HuH-7.5 (cell line): ENCODE measurements at regions not wholly inside any gene's neighbourhood (a gene's known extent, or its start where the extent isn't known, plus 50 kb on each side); places are given as distances from the start of the nearest gene placed in this dataset.
"Not testable (repeated sequence)": the region's sequence is repeated elsewhere in the genome, so short reads cannot be mapped to it uniquely, and the experiment has no call there.

Source experiments
- DNase-seq: peaks from one replicate; pipeline ENCODE4 v3.0.0; 2011; ENCODE audit warnings: low spot score

DNA sequence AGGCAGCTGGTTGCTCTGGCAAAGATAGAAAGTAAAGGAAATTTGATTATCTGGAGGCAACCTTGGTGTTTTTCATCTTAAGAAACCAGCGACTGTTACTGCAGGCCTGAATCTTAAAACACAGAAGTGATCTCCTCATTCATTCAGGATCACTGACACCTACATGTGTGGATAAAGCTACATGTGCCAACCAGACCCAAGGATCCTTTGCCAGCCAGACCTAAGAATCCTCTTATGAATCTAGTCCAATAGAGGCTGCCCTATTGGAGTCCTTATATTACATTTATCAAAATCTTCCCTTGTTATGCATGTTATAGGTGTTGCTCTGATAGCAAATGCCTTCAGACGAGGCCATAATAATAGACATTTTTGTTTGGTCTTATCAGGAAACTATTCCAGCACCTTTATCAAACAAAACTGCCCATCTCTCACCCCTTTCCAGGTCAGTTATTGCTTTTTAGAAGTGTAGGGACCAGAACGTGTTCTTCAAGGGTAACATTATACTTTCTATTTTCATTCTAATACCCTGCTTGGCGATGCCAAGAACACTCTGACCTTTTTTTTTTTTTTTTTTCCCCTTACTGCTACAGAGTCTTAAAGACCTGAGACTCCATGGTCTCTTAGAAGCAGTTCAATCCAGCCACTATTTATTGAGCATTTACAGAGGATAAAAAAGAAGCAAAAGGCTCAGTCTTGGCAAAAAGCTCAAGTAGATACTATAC, 175.5 kb upstream of the PTBP2 start:
- no peak for DNase-seq

DNA sequence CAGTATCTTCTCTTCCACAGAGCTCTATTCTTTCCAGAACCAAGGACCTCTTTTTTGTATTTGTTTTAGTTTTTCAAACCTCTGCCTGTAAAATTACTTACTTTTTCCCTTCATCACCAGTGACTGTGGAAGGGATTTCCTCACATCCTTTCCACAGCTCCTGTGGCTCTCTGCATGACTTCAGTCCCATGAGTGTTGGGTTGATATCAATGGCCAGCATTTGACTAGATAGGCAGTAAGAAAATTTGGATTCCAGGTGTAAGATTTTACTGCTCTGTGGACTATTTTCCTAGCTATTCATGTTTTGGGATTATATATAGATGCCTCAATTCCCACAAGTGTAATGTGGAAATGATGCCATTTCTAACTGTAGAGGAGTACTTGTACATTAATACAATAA, 171.5 kb upstream of the PTBP2 start:
- DNase-seq = no peak

DNA sequence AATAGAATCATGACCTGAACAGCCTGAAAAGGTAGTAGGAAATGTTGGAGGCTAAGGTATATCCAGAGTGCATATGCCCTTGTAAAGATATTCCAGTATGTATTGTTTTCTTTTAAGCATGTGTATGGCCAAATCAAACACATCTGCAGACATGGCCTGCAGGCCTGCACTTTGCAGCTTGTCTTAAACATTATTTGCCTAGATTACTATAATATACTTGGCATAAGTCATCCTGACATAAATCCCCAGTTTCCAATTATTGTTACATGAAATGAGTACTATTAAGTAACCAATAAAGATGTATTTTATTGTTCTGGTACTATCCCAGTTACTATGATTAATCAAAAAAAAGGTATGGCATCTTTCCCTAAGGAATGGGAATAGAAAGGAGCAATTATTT, 169.1 kb upstream of the PTBP2 start:
- DNase-seq = no peak

DNA sequence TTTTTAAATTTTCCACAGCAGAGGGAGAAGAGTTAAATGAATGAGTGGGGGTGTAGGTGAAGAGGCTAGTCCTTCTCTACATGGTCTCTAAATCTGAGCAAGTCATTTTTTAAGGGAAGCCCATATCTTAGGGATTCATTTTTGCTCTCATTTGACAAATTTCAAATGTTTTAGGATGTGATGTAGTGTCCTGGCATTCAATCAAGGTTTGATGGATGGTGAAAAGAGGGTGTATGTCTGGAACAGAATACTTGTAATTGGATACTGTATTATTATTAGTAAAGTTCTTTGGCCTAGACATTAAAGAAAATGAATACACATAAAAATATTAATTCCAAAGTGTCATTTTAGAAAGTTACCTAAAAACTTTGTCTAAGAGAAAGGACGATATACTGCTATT, 167.8 kb upstream of the PTBP2 start:
- DNase-seq = no peak

DNA sequence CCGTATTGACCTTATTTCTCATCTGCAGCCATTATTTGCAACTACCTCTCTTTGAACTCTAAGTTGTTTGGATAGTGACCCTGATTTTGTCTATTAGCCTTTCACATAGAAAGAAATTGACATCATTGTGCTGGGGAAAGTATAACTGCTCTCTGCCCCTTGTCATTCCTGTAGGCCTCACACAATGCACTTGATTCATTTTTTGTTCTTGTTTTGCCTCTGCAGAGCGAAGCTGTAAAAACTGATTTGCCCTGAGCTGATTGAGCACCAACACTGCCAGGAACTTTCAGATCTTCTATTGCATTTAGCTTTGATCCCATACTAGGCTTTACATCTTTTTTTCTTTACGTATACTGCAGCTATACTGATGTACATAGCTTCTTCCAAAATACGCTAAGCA, 167.2 kb upstream of the PTBP2 start:
- no peak for DNase-seq

DNA sequence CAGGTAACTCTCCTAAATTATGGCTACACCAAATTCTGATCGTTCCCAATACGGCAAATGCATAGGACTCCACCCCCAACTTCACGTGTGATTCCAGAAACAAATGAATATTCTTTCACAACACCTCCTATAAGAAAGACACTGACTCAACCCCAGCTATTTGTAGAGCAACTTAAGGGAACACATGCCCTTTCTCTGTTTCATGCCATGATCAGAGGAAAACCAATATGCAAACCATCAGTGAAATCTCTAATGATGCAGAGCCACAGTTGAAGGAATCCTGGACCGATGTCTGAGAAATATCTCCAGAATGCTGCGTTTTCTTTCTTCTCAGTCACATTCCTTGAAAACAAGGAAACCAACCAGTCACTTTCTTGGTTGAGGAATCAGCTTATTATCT, 164.2 kb upstream of the PTBP2 start:
- no peak for DNase-seq

DNA sequence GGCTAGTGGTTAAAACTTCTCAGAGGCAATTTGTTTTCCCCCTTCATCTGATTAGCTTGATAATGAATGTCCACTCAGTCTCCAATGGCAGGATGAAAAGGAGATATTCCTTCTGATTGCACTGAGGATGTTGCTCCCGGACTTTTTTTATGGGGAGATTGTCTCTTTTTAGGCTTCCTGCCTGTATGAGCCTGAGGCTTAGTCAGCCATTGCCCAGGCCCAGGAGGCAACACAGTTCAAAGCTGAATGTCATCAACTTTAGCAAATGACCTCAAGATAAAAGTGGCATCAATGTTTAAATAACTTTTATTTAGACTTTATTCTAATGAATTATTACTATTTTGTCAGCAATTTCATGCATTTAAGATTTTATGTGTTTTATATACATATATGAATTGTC, 162.9 kb upstream of the PTBP2 start:
- DNase-seq = no peak

DNA sequence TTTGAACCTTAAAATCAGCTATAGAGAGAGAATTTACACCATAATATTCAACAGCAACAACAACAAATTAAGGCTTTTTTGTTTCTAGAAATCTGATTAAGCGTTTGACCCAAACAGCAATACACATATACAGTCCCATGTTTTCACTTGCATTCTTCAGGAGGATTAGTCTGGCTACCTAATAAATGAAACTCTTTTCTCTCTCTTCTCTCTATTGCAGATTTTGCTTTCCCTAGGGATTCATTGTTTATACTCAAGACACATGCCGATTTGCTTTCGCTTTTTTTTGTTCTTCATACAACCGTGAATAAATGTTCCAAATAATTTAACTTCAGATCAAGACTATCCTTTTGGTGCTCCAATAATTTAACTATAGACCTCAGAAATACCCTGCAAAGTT, 162.4 kb upstream of the PTBP2 start:
- DNase-seq = no peak

DNA sequence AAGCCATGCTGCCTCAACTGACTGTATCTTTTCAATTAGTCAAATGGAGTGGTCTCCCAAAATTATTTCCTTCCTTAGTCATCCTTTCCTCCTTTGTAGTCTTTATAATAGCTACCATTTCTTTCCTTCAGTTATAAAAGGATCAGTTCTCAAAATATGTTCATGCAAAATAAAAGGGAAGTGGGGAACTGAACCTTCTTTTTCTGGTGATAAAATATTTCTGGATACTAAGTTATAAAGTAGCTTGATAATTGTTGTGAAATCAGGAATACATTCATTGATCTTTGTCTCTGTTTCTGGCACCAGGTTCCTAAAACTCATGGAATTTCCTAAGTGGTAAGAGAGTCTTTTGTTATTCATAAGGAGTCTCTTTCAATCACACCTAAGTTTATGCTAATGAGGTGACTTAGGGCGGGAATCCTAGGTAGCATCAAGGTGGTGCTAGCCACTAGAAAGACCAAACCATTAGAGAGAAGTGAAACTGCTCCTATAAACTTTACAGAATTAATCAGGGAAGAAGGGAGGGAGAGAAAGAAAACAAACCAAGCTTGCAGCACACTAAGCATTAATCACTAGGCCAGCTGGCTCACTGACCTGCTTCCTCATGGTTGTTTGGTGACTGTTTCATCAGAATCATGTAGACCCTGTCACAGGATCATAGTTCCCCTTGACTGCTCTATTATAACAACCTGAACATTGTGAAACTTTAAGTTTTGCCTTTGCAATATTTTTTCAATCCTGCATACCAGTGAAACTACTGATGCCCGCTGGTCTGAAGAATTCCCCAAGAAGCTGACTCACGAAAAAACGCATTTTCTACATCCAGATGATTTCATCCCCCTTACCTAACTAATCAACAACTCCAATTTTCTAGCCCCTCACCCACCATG, 161.6 kb upstream of the PTBP2 start:
- no peak for DNase-seq

DNA sequence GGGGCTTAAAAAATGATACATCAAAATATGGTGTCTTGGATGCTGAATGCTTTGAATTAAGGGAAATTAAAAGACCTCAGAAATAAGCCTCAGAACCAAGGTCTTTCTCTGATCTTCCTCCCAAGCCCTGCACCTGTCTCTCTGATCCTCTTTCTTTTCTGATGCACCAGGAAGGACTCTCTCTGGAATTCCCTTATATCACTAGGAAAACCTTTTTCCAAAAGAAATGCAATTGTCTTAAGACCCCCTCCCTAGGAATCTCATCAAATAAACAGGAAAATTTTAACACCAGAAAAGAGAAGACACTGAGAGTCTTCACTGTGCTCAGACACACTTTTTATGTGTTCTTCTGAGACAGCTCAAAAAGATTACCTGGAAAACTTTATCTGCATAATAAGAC, 159.5 kb upstream of the PTBP2 start:
- no peak for DNase-seq

DNA sequence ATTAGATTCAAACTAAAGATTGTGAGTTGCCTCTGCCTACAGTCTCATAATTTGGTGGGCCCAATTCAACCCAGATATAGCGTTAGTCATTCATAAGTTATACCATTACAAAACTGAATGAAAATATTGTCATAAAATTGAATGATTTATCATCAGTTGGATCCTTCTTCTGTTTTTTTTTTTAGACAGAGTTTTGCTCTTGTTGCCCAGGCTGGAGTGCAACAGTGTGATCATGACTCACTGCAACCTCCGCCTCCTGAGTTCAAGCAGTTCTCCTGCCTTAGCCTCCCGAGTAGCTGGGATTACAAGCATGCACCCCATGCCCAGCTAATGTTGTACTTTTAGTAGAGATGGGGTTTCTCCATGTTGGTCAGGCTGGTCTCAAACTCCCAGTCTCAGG, 157.2 kb upstream of the PTBP2 start:
- not testable (repeated sequence) for DNase-seq

DNA sequence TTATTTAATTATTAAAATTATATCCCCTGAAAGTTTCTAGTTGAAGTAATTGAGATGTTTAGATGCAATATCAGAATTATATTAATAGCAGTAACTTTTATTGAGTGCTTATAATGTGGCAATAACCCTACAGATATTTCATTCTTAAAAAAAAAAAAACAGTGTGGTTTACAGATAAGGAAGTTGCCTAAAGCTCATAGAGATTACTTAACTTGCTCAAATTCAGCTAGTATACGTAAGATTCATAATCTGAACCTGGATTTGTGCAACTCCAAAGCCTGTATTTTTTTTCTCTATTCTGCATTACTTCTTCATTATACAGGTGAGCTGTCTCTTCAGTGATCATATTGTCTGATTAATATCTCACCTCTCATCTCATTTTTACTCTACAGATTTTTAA, 156.0 kb upstream of the PTBP2 start:
- DNase-seq = no peak

DNA sequence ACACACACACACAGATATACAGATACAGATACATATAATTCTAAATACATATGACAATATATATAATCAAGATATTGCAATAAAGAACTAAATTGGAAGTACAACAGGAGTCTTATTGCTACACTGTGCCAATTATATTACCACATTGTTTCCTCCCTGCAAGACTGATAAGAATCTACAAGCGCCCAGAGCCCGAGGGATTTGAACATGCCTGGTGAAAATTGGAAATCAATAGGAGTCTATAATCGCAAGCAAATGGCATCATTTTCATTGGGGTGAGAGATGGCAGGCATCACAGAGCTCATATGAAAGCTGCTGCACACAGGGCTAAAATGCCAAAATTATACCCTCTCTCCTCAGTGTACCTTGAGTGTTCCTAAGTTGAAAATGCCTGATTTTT, 152.9 kb upstream of the PTBP2 start:
- DNase-seq = no peak

DNA sequence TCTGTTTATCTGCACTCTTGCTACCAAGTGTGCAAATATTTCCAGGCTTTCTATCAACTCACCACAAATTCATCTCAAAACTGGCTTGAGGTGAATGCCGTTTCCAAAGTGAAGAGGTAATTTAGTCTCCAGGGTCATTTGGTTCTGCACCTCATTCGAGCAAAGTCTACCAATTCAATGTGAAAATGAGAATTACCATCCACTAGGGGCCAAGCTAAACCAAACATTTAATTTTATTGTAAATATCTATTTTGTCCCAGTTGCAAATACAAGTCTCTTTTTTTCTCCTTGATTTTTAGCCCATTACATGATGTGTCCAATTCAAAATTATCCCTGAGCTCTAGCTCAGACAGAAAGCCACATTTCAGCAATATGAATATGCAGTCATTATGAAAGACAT, 152.3 kb upstream of the PTBP2 start:
- no peak for DNase-seq

DNA sequence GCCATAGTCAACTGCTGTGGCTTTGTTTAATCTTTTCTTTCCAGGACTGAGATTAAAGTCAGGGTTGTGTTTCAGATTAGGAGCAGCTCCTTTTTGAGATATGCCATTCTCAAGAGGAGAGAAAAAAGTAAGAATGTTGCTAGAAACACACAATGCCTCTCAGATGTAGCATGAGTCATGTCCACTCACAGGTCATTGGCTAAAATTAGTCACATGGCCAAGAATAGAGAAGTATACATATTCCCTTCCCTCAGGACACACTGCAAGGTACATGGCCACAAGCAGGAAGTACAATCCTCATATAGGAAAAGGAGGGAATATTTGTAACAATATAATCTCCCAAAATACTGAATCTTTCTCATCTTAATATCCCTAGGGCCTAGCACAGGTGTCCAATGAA, 141.9 kb upstream of the PTBP2 start:
- DNase-seq = no peak

DNA sequence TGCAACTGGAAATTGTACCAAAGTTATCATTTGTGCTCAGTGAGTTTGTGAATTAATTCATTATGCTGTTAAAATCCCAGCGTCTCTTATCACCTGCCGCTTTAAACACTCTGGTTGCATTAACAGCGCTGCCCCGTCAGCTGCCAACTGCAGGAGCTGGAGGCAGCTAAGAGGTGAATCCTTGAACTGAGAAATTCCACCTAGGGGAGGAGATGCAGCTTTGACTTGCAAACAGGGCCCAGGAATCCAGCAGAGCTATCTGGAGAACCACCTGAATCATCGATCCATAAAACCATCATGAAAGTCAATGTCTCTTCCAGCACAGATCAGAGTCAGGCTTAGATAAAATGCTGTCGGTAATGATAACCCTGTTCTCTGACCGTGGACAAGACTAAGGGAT, 140.7 kb upstream of the PTBP2 start:
- DNase-seq = no peak

DNA sequence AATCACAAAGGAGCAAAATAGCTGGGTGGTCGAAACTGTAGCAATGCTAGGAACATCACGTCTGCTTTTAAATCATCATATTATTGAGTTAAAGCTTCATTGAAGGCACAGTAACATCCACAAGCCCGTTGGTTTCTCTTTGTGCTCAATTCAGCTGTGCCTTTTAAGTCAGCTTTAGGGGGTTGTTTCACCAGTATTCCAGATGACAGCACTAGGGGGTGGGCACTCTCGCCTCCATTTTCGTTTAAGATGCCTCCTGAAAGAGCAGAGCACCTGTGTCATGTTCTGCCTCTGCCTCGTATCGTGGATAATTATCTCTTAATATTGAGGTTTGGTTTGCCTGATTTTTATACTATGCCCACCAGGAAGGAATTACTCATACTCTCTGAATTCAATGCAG, 139.8 kb upstream of the PTBP2 start:
- DNase-seq = no peak

DNA sequence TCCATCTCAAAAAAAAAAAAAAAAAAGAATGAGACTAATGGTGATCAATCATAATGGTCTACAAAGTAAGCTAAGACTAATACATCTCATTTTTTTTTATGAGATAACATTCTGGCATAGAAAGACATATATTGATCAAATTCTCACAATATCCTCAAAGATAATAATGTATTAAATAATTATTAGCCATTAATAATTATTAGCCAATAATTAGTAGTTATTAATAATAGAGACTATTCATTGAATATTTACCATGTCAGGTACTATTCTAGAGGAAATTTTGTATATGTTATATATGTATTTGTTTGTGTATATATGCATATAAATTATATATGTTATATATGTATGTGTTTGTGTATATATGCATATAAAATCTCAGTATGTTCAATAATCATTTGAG, 137.7 kb upstream of the PTBP2 start:
- DNase-seq = no peak

DNA sequence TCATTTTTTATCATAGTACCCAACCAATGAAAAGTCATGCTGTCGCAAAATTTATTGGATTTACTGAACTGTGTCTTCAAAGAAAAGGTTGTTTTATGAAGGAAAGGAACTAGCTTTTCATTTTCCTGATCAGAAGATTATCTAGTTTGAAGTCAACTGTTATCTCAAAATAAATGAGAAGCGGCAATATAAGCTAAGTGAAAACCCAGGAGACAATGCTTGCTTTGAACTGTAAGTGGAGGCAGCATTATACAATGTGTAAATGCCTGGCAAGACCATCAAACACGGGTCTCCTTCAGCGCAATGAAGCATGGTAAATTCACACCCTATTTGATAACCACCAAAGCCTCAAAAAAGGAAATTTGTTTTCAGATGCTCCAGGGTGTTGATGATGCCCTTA, 134.4 kb upstream of the PTBP2 start:
- DNase-seq = no peak

DNA sequence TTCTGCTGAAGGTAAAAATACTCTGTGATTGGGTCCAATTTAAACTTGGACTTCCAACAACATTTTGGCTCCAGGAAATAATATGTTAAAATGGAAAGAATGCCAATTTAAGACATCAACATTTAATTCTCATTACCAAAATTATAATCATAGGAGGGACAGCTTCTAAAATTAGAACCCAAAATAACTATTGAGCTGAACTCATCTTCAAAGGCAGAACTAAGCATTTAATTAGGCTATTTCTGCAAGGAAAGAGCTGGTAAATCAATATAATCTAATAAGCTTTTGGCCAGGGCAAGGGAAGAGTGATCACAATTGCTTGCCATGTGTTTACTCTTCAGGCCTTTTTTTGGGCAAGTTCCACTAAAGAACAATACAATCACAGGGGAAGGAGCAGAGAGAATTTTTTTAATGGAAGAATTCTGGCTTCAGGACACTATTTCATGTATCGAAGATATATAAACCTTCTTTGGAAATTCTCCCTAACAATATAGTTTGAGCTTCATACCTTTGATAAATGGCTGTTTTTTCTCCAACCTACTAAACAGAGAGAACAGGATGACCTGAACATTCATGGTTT, 133.1 kb upstream of the PTBP2 start:
- DNase-seq = no peak

DNA sequence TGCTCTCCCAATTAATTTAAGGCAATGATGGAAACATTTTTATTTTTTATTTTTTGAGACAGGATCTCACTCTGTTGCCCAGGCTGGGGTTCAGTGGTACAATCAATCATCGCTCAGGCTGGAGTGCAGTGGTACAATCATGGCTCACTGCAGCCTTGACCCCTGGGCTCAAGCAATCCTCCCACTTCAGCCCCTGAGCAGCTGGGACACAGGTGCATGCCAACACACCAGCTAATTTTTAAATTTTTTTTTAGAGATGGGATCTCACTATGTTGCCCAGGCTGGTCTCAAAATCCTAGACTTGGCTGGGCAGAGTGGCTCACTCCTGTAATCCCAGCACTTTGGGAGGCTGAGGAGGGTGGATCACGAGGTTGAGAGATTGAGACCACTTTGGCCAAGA, 126.1 kb upstream of the PTBP2 start:
- not testable (repeated sequence) for DNase-seq

DNA sequence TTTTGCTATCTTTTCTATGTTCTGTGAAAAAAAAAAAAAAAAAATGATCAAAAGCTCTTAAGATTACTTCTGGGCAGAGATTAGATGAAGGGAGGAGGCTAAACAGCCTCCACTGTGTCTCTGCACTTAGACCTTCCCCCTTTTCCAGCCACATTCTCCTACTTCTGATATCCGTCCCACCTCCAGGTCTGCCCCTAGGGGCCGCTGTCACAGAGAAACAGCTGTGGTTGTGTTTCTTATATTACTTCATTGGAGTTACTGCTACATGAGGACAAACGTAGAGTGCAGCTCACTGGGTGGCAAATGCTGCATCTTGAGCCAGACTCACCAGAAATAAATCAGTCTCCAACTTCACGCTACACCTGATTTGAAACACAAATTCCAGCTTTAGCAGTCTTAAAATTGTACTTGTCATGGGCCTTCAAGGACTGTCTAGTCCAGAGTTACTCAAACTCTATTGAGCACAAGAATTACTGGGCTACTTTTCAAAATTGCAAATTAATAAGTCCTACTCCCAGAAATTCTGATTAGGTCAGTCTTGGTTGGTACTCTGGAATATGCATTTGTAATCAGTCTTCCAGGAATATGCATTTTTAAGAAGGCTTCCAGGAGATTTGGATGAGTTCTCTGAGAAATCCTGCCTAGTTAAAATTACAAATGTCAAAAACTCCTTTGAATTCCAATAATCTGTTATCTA, 125.2 kb upstream of the PTBP2 start:
- peak; percentile 35 for DNase-seq

DNA sequence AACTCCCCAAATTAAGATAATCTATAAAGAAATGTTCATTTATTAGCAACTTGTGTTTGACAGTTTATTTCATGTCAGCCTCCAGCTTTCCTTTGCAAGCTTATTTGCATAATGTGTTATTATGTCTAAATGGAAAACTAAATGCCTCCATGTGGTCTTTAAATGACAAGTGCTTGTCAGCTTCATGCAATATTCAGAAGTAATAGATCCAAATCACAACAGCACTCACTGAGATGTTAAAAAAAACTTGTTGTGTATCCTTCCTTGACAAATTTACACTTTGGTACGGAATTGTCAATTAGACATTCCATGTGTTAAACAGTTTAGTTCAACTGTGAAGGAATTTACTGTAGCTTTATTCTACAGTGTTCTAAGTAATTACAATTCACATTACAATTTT, 124.4 kb upstream of the PTBP2 start:
- no peak for DNase-seq
